Activated naive CD4-positive, alpha-beta T cell treated with anti-CD3 and anti-CD28 coated beads for 36 hours (primary cell): ENCODE measurements at regions not wholly inside any gene's neighbourhood (a gene's known extent, or its start where the extent isn't known, plus 50 kb on each side); places are given as distances from the start of the nearest gene placed in this dataset.

Experiments used
- CTCF ChIA-PET: fragments of 350-600 bp; sonication (Branson Sonifier 250); formaldehyde crosslinking; loops from one replicate; lab custom pipeline; 2021; ENCODE audit warnings: antibody characterized with exemption; lab: Charles Lee
- DNase-seq: peaks from one replicate; pipeline ENCODE4 v3.0.0-alpha.2; 2020
- H3K27ac Mint-ChIP-seq: one replicate; pipeline ENCODE4 v1.8.0; 2021; ENCODE audit warnings: mild to moderate bottlenecking, mixed read lengths
- H3K27me3 Mint-ChIP-seq: one replicate; pipeline ENCODE4 v1.8.0; 2021; ENCODE audit warnings: low read depth, mixed read lengths
- H3K36me3 Mint-ChIP-seq: one replicate; pipeline ENCODE4 v1.8.0; 2021; ENCODE audit warnings: low read depth, mixed read lengths
- H3K4me1 Mint-ChIP-seq: one replicate; pipeline ENCODE4 v1.8.0; 2021; ENCODE audit warnings: low read depth, mixed read lengths
- H3K4me3 Mint-ChIP-seq: one replicate; pipeline ENCODE4 v1.8.0; 2021; ENCODE audit warnings: mild to moderate bottlenecking, moderate library complexity, mixed read lengths
- H3K9me3 Mint-ChIP-seq: one replicate; pipeline ENCODE4 v1.8.0; 2021; ENCODE audit warnings: mixed read lengths
- intact Hi-C: fragments of 100-400 bp; cut with micrococcal nuclease; formaldehyde crosslinking; loops from one replicate; pipeline ENCODE4 v1.15.1; 2023

- H3K27ac Mint-ChIP-seq: no peak overlapping the region
- no peak for DNase-seq
- CTCF ChIA-PET: no interaction called here
- intact Hi-C loops: no loop called here
- H3K9me3 Mint-ChIP-seq: peaks cover 4% of the 10 kb centered on the region
- H3K4me3 Mint-ChIP-seq: no peak overlapping the region
- peaks cover 1% of the 10 kb centered on the region for H3K27me3 Mint-ChIP-seq
- no peaks in the 10 kb centered on the region for H3K36me3 Mint-ChIP-seq
- H3K4me1 Mint-ChIP-seq: no peaks in the 10 kb centered on the region
Measured at GRCh38 chr12:127509066-127509778, 757.7 kb upstream of the TMEM132C start.

GRCh38 chr12:127515941-127516340, 751.0 kb upstream of the TMEM132C start:
- peaks cover 3% of the 10 kb centered on the region for H3K27me3 Mint-ChIP-seq
- H3K9me3 Mint-ChIP-seq: peaks cover 2% of the 10 kb centered on the region
- CTCF ChIA-PET: no interaction called here
- no peaks in the 10 kb centered on the region for H3K4me1 Mint-ChIP-seq
- DNase-seq: no peak
- no peak overlapping the region for H3K27ac Mint-ChIP-seq
- H3K4me3 Mint-ChIP-seq: no peak overlapping the region
- H3K36me3 Mint-ChIP-seq: no peaks in the 10 kb centered on the region
- intact Hi-C loops: no loop called here

GRCh38 chr12:127516467-127516866, 750.5 kb upstream of the TMEM132C start:
- H3K4me3 Mint-ChIP-seq: no peak overlapping the region
- CTCF ChIA-PET: no interaction called here
- intact Hi-C loops: no loop called here
- DNase-seq: no peak
- peaks cover 2% of the 10 kb centered on the region for H3K9me3 Mint-ChIP-seq
- peaks cover 3% of the 10 kb centered on the region for H3K27me3 Mint-ChIP-seq
- H3K36me3 Mint-ChIP-seq: no peaks in the 10 kb centered on the region
- H3K27ac Mint-ChIP-seq: no peak overlapping the region
- H3K4me1 Mint-ChIP-seq: no peaks in the 10 kb centered on the region

GRCh38 chr12:127519779-127520178, 747.2 kb upstream of the TMEM132C start:
- intact Hi-C loops: no loop called here
- Mint-ChIP-seq H3K9me3 (no peaks in the 10 kb centered on the region), H3K4me3 (no peak overlapping the region), H3K4me1 (no peaks in the 10 kb centered on the region), H3K36me3 (no peaks in the 10 kb centered on the region), H3K27me3 (no peaks in the 10 kb centered on the region), H3K27ac (no peak overlapping the region)
- no peak for DNase-seq
- CTCF ChIA-PET: no interaction called here

- H3K4me3 Mint-ChIP-seq: no peak overlapping the region
Measured at GRCh38 chr12:127526925-127527324, 740.0 kb upstream of the TMEM132C start.

GRCh38 chr12:127528551-127528950, 738.4 kb upstream of the TMEM132C start:
- CTCF ChIA-PET: no interaction called here
- H3K27me3 Mint-ChIP-seq: peaks cover 3% of the 10 kb centered on the region
- no peak overlapping the region for H3K4me3 Mint-ChIP-seq
- no peaks in the 10 kb centered on the region for H3K36me3 Mint-ChIP-seq
- H3K4me1 Mint-ChIP-seq: no peaks in the 10 kb centered on the region
- DNase-seq: no peak
- H3K9me3 Mint-ChIP-seq: no peaks in the 10 kb centered on the region
- intact Hi-C loops: no loop called here
- H3K27ac Mint-ChIP-seq: no peak overlapping the region

More at GRCh38 chr12:127526925-127527324, 740.0 kb upstream of the TMEM132C start:
- Mint-ChIP-seq H3K4me1 (no peaks in the 10 kb centered on the region), H3K27ac (no peak overlapping the region), H3K9me3 (no peaks in the 10 kb centered on the region), H3K36me3 (no peaks in the 10 kb centered on the region), H3K27me3 (peaks cover 3% of the 10 kb centered on the region)
- CTCF ChIA-PET: no interaction called here
- DNase-seq: no peak
- intact Hi-C loops: no loop called here

GRCh38 chr12:127531542-127531941, 735.4 kb upstream of the TMEM132C start:
- no peak overlapping the region for H3K27ac Mint-ChIP-seq
- CTCF ChIA-PET: interaction anchor here (1.5 kb wide), 1 partner anchor 46 kb away, joined by 3 read pairs; no protein-coding TSS in a partner anchor
- no peak overlapping the region for H3K4me3 Mint-ChIP-seq
- intact Hi-C loops: no loop called here
- no peak for DNase-seq
- H3K9me3 Mint-ChIP-seq: peaks cover 4% of the 10 kb centered on the region
- peaks cover 3% of the 10 kb centered on the region for H3K27me3 Mint-ChIP-seq
- no peaks in the 10 kb centered on the region for H3K36me3 Mint-ChIP-seq
- H3K4me1 Mint-ChIP-seq: no peaks in the 10 kb centered on the region

GRCh38 chr12:127533353-127533752, 733.6 kb upstream of the TMEM132C start:
- Mint-ChIP-seq H3K27me3 (peaks cover 5% of the 10 kb centered on the region), H3K4me1 (no peaks in the 10 kb centered on the region), H3K9me3 (peaks cover 4% of the 10 kb centered on the region), H3K27ac (no peak overlapping the region), H3K4me3 (no peak overlapping the region), H3K36me3 (no peaks in the 10 kb centered on the region)
- intact Hi-C loops: no loop called here
- CTCF ChIA-PET: interaction anchor here (0.7 kb wide), 1 partner anchor 908 kb away, joined by 3 read pairs; no protein-coding TSS in a partner anchor
- DNase-seq: no peak

GRCh38 chr12:127536833-127537428, 730.0 kb upstream of the TMEM132C start:
- Mint-ChIP-seq H3K9me3 (peaks cover 4% of the 10 kb centered on the region), H3K27me3 (peaks cover 2% of the 10 kb centered on the region), H3K36me3 (no peaks in the 10 kb centered on the region), H3K4me3 (no peak overlapping the region), H3K4me1 (no peaks in the 10 kb centered on the region), H3K27ac (no peak overlapping the region)
- intact Hi-C loops: no loop called here
- no peak for DNase-seq
- CTCF ChIA-PET: no interaction called here

- H3K27me3 Mint-ChIP-seq: peaks cover 2% of the 10 kb centered on the region
- no peaks in the 10 kb centered on the region for H3K36me3 Mint-ChIP-seq
- H3K27ac Mint-ChIP-seq: no peak overlapping the region
- no peaks in the 10 kb centered on the region for H3K4me1 Mint-ChIP-seq
- CTCF ChIA-PET: no interaction called here
- H3K9me3 Mint-ChIP-seq: peaks cover 4% of the 10 kb centered on the region
- intact Hi-C loops: no loop called here
- H3K4me3 Mint-ChIP-seq: no peak overlapping the region
- DNase-seq: no peak
Measured at GRCh38 chr12:127538316-127538715, 728.7 kb upstream of the TMEM132C start.

GRCh38 chr12:127539226-127539858, 727.6 kb upstream of the TMEM132C start:
- no peak for DNase-seq
- H3K27me3 Mint-ChIP-seq: peaks cover 2% of the 10 kb centered on the region
- no peak overlapping the region for H3K4me3 Mint-ChIP-seq
- intact Hi-C loops: no loop called here
- peaks cover 4% of the 10 kb centered on the region for H3K9me3 Mint-ChIP-seq
- CTCF ChIA-PET: interaction anchor here (0.7 kb wide), 1 partner anchor 89 kb away, joined by 3 read pairs; no protein-coding TSS in a partner anchor
- H3K4me1 Mint-ChIP-seq: no peaks in the 10 kb centered on the region
- H3K27ac Mint-ChIP-seq: no peak overlapping the region
- H3K36me3 Mint-ChIP-seq: no peaks in the 10 kb centered on the region

GRCh38 chr12:127542391-127542790, 724.6 kb upstream of the TMEM132C start:
- Mint-ChIP-seq H3K27ac (no peak overlapping the region), H3K4me3 (no peak overlapping the region), H3K4me1 (no peaks in the 10 kb centered on the region), H3K9me3 (no peaks in the 10 kb centered on the region), H3K36me3 (no peaks in the 10 kb centered on the region), H3K27me3 (no peaks in the 10 kb centered on the region)
- intact Hi-C loops: no loop called here
- CTCF ChIA-PET: no interaction called here
- DNase-seq: no peak
